Peyer's patch (tissue), 4 donors: ENCODE measurements at regions not wholly inside any gene's neighbourhood (a gene's known extent, or its start where the extent isn't known, plus 50 kb on each side); places are given as distances from the start of the nearest gene placed in this dataset.

Source experiments
- POLR2A ChIP-seq, 2 donors: fragments of 450-650 bp; IDR thresholded peaks; one replicate each; pipeline ENCODE4 v1.5.1; 2017; ENCODE audit warnings: antibody characterized with exemption in 2 of 2, mild to moderate bottlenecking in 2 of 2, moderate library complexity in 2 of 2
- TF ChIP-seq, protein P1 (sequence below), 6 experiments: fragments of 450-650 bp in 4 of 6; fragments of 200-600 bp in 2 of 6; sonication (generic) in 1 of 6; IDR thresholded peaks; one replicate each; pipeline ENCODE4 v1.5.1; 2017 to 2019; ENCODE audit warnings: antibody characterized with exemption in 6 of 6, mild to moderate bottlenecking in 3 of 6, moderate library complexity in 1 of 6

GRCh38 chr14:35931346-35931745, 105.2 kb downstream of the BRMS1L start:
- TF ChIP-seq, protein P1, sequence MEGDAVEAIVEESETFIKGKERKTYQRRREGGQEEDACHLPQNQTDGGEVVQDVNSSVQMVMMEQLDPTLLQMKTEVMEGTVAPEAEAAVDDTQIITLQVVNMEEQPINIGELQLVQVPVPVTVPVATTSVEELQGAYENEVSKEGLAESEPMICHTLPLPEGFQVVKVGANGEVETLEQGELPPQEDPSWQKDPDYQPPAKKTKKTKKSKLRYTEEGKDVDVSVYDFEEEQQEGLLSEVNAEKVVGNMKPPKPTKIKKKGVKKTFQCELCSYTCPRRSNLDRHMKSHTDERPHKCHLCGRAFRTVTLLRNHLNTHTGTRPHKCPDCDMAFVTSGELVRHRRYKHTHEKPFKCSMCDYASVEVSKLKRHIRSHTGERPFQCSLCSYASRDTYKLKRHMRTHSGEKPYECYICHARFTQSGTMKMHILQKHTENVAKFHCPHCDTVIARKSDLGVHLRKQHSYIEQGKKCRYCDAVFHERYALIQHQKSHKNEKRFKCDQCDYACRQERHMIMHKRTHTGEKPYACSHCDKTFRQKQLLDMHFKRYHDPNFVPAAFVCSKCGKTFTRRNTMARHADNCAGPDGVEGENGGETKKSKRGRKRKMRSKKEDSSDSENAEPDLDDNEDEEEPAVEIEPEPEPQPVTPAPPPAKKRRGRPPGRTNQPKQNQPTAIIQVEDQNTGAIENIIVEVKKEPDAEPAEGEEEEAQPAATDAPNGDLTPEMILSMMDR (IDR thresholded peaks at IDR 0.05): no peak
- no peak for TF ChIP-seq POLR2A (IDR thresholded peaks at IDR 0.05)
